ENCODE measurements at regions not wholly inside any gene's neighbourhood (a gene's known extent, or its start where the extent isn't known, plus 50 kb on each side); places are given as distances from the start of the nearest gene placed in this dataset.

DNA sequence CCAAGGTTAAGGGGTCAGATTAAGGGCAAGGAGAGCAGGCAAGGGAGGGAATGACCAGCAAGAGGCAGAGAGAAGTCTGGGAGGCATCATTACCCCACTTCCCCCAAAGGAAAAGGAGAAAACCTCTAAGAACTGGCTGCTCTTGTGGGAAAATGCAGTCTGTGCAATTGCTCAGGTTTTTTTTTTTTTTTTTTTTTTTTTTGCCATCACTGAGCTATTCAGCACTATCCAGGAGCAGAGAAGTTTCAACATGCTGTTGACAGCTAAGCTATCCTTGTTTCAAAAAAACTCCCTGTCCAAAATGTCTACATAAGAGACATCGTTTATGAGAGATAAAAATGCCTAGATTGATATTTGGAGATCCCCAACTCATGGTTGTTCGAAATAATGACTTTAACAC, 345.4 kb downstream of the TDRD15 start:
- TF ChIP-seq FOXM1 (IDR thresholded peaks at IDR 0.05; ENCODE audit: borderline replicate concordance) (no peak), HDGF (IDR thresholded peaks at IDR 0.05; ENCODE audit: borderline replicate concordance) (no peak), ARNT (IDR thresholded peaks at IDR 0.05) (no peak), L3MBTL2 (conservative IDR thresholded peaks at IDR 0.05) (no peak), FOXK2 (IDR thresholded peaks at IDR 0.05) (no peak), BHLHE40 (IDR thresholded peaks at IDR 0.05; ENCODE audit: borderline replicate concordance) (no peak)
